Activated CD8-positive, alpha-beta T cell treated with anti-CD3 and anti-CD28 coated beads for 36 hours (primary cell): ENCODE measurements at regions not wholly inside any gene's neighbourhood (a gene's known extent, or its start where the extent isn't known, plus 50 kb on each side); places are given as distances from the start of the nearest gene placed in this dataset.

Experiments
- ATAC-seq: fragments of 200-7000 bp; cut with Tn5 transposase; one replicate; pipeline ENCODE4 v1.10.0; 2021; ENCODE audit warnings: mild to moderate bottlenecking, moderate library complexity
- CTCF ChIA-PET: fragments of 350-600 bp; sonication (Branson Sonifier 250); formaldehyde crosslinking; loops from one replicate; lab custom pipeline; 2021; ENCODE audit warnings: antibody characterized with exemption; lab: Charles Lee
- POLR2A ChIA-PET: fragments of 350-600 bp; sonication (Branson Sonifier 250); formaldehyde crosslinking; loops from one replicate; lab custom pipeline; 2021; ENCODE audit warnings: antibody characterized with exemption; lab: Charles Lee
- DNase-seq: peaks from one replicate; pipeline ENCODE4 v3.0.0-alpha.2; 2020
- H3K27ac Mint-ChIP-seq: one replicate; pipeline ENCODE4 v1.8.0; 2021; ENCODE audit warnings: mild to moderate bottlenecking, mixed read lengths
- H3K27me3 Mint-ChIP-seq: one replicate; pipeline ENCODE4 v1.8.0; 2021; ENCODE audit warnings: mixed read lengths
- H3K36me3 Mint-ChIP-seq: one replicate; pipeline ENCODE4 v1.8.0; 2021; ENCODE audit warnings: low read depth, mixed read lengths
- H3K4me1 Mint-ChIP-seq: one replicate; pipeline ENCODE4 v1.8.0; 2021; ENCODE audit warnings: low read depth, mixed read lengths
- H3K4me3 Mint-ChIP-seq: one replicate; pipeline ENCODE4 v1.8.0; 2021; ENCODE audit warnings: mild to moderate bottlenecking, moderate library complexity, mixed read lengths
- H3K9me3 Mint-ChIP-seq: one replicate; pipeline ENCODE4 v1.8.0; 2021; ENCODE audit warnings: mixed read lengths
- CTCF ChIP-seq: fragments of 200-600 bp; IDR thresholded peaks from one replicate; pipeline ENCODE4 v1.8.0; 2022; ENCODE audit warnings: antibody characterized with exemption, mild to moderate bottlenecking
- intact Hi-C: fragments of 100-400 bp; cut with micrococcal nuclease; formaldehyde crosslinking; loops from one replicate; pipeline ENCODE4 v1.10.0; 2022

GRCh38 chr4:23114538-23114937, 421.8 kb downstream of the GBA3 start:
- no peaks in the 10 kb centered on the region for H3K27me3 Mint-ChIP-seq
- no peak overlapping the region for H3K4me3 Mint-ChIP-seq
- H3K36me3 Mint-ChIP-seq: no peaks in the 10 kb centered on the region
- no peak overlapping the region for H3K27ac Mint-ChIP-seq
- DNase-seq (no peak), ATAC-seq (no peak)
- TF ChIP-seq CTCF: no peak
- peaks cover 3% of the 10 kb centered on the region for H3K9me3 Mint-ChIP-seq
- intact Hi-C loops: no loop called here
- ChIA-PET POLR2A (no interaction called here), CTCF (no interaction called here)
- H3K4me1 Mint-ChIP-seq: no peaks in the 10 kb centered on the region

GRCh38 chr4:23113104-23113503, 420.4 kb downstream of the GBA3 start:
- ATAC-seq (no peak), DNase-seq (no peak)
- no peaks in the 10 kb centered on the region for H3K4me1 Mint-ChIP-seq
- H3K4me3 Mint-ChIP-seq: no peak overlapping the region
- no peak overlapping the region for H3K27ac Mint-ChIP-seq
- intact Hi-C loops: no loop called here
- TF ChIP-seq CTCF: no peak
- H3K27me3 Mint-ChIP-seq: no peaks in the 10 kb centered on the region
- H3K9me3 Mint-ChIP-seq: peaks cover 3% of the 10 kb centered on the region
- ChIA-PET CTCF (no interaction called here), POLR2A (no interaction called here)
- no peaks in the 10 kb centered on the region for H3K36me3 Mint-ChIP-seq

- POLR2A ChIA-PET: no interaction called here
Observed at GRCh38 chr4:23106516-23106915, 413.8 kb downstream of the GBA3 start.

GRCh38 chr4:23105759-23106370, 413.1 kb downstream of the GBA3 start:
- no peak for TF ChIP-seq CTCF
- no peaks in the 10 kb centered on the region for H3K9me3 Mint-ChIP-seq
- no peaks in the 10 kb centered on the region for H3K4me1 Mint-ChIP-seq
- H3K36me3 Mint-ChIP-seq: no peaks in the 10 kb centered on the region
- ChIA-PET POLR2A (no interaction called here), CTCF (no interaction called here)
- intact Hi-C loops: no loop called here
- ATAC-seq (no peak), DNase-seq (no peak)
- no peak overlapping the region for H3K4me3 Mint-ChIP-seq
- no peaks in the 10 kb centered on the region for H3K27me3 Mint-ChIP-seq
- no peak overlapping the region for H3K27ac Mint-ChIP-seq

More at GRCh38 chr4:23106516-23106915, 413.8 kb downstream of the GBA3 start:
- no peak overlapping the region for H3K4me3 Mint-ChIP-seq
- no peaks in the 10 kb centered on the region for H3K36me3 Mint-ChIP-seq
- ATAC-seq (no peak), DNase-seq (no peak)
- no peak for TF ChIP-seq CTCF
- H3K27me3 Mint-ChIP-seq: no peaks in the 10 kb centered on the region
- CTCF ChIA-PET: no interaction called here
- intact Hi-C loops: no loop called here
- no peaks in the 10 kb centered on the region for H3K9me3 Mint-ChIP-seq
- H3K27ac Mint-ChIP-seq: no peak overlapping the region
- no peaks in the 10 kb centered on the region for H3K4me1 Mint-ChIP-seq

GRCh38 chr4:23097251-23097650, 404.5 kb downstream of the GBA3 start:
- CTCF ChIA-PET: no interaction called here
- H3K27me3 Mint-ChIP-seq: no peaks in the 10 kb centered on the region
- POLR2A ChIA-PET: no interaction called here

More at GRCh38 chr4:23097251-23097650, 404.5 kb downstream of the GBA3 start:
- intact Hi-C loops: no loop called here
- TF ChIP-seq CTCF: no peak
- Mint-ChIP-seq H3K27ac (no peak overlapping the region), H3K4me1 (no peaks in the 10 kb centered on the region), H3K9me3 (peaks cover 18% of the 10 kb centered on the region), H3K4me3 (no peak overlapping the region), H3K36me3 (no peaks in the 10 kb centered on the region)
- no peak for ATAC-seq
- no peak for DNase-seq
